Transverse colon (tissue), 4 donors: ENCODE measurements at regions not wholly inside any gene's neighbourhood (a gene's known extent, or its start where the extent isn't known, plus 50 kb on each side); places are given as distances from the start of the nearest gene placed in this dataset.

Source experiments
- DNase-seq: peaks from one replicate; pipeline ENCODE4 v3.0.0-alpha.2; 2019
- H3K27ac ChIP-seq, 4 donors: fragments of 200-600 bp; sonication (generic); 2 replicates each; pipeline ENCODE4 v1.5.1; 2016 to 2018; ENCODE audit warnings: inconsistent platforms in 4 of 4
- H3K27me3 ChIP-seq: fragments of 200-600 bp; sonication (generic); 2 replicates; pipeline ENCODE4 v1.5.1; 2017; ENCODE audit warnings: inconsistent platforms
- H3K36me3 ChIP-seq, 4 donors: fragments of 200-600 bp; sonication (generic); 2 replicates each; pipeline ENCODE4 v1.5.1; 2017 to 2019; ENCODE audit warnings: inconsistent platforms in 4 of 4
- H3K4me1 ChIP-seq, 4 donors: fragments of 200-600 bp; sonication (generic); 2 replicates each; pipeline ENCODE4 v1.5.1; 2017 to 2020; ENCODE audit warnings: inconsistent platforms in 4 of 4
- H3K4me3 ChIP-seq, 4 donors: fragments of 200-600 bp; sonication (generic); 1 replicate in 1 of 4; 2 replicates in 3 of 4; pipeline versions ENCODE4 v1.5.1 to v1.6.1; 2017 to 2019; ENCODE audit warnings: inconsistent platforms in 4 of 4
- H3K9me3 ChIP-seq, 2 donors: fragments of 200-600 bp; sonication (generic); 2 replicates each; pipeline ENCODE4 v1.5.1; 2017 to 2019; ENCODE audit warnings: inconsistent platforms in 2 of 2
- CTCF ChIP-seq, 5 experiments: fragments of 200-600 bp in 3 of 5; fragments of 450-650 bp in 2 of 5; sonication (generic) in 3 of 5; IDR thresholded peaks; 1 replicate in 2 of 5; 2 replicates in 3 of 5; pipeline ENCODE4 v1.5.1; 2016 to 2017; ENCODE audit warnings: antibody characterized with exemption in 5 of 5, inconsistent platforms in 3 of 5, mild to moderate bottlenecking in 2 of 5, moderate library complexity in 1 of 5
- EP300 ChIP-seq: sonication (generic); formaldehyde crosslinking; IDR thresholded peaks from one replicate; pipeline ENCODE4 v1.6.1; 2017; ENCODE audit warnings: antibody characterized with exemption, low read depth
- POLR2A ChIP-seq: fragments of 450-650 bp; IDR thresholded peaks from one replicate; pipeline ENCODE4 v1.6.1; 2016; ENCODE audit warnings: antibody characterized with exemption, mild to moderate bottlenecking, moderate library complexity
- POLR2AphosphoS5 ChIP-seq, 3 donors: sonication (generic); formaldehyde crosslinking; IDR thresholded peaks; one replicate each; pipeline ENCODE4 v1.6.1; 2016; ENCODE audit warnings: antibody characterized with exemption in 3 of 3
- WGBS, 2 donors: methylation state at CpG; one replicate each; pipeline ENCODE4 v1.1.5; 2018; ENCODE audit warnings: low coverage in 1 of 2; 5-methylcytosine and 5-hydroxymethylcytosine counted together
- in situ Hi-C, 4 donors: fragments of 200-750 bp; cut with MboI; loops; one replicate each; pipeline versions ENCODE4 v1.15.0 to v1.15.1; 2017; ENCODE audit warnings: low sequenced_read_pairs in 3 of 4, low pct_ligation_motif_present in 1 of 4, low pct_unique_long_range_greater_than_20kb in 1 of 4
- intact Hi-C: fragments of 100-400 bp; cut with DNase I; formaldehyde crosslinking; loops from one replicate; pipeline ENCODE4 v1.15.1; 2023; ENCODE audit warnings: low total_unique reads

GRCh38 chr1:60402816-60403215 lies 329.2 kb upstream of the C1orf87 start:
- no peaks in the 10 kb centered on the region for H3K36me3 ChIP-seq
- intact Hi-C loops = no loop called here
- TF ChIP-seq CTCF (IDR thresholded peaks at IDR 0.05) = no peak
- no peak for TF ChIP-seq POLR2AphosphoS5 (IDR thresholded peaks at IDR 0.05)
- TF ChIP-seq EP300 = no peak
- TF ChIP-seq POLR2A = no peak
- no peak overlapping the region for H3K4me3 ChIP-seq
- no peak overlapping the region for H3K27ac ChIP-seq
- DNase-seq = no peak
- no peaks in the 10 kb centered on the region for H3K27me3 ChIP-seq
- 35 to 63% methylated on average over 2 to 4 of the region's 4 CpGs for whole genome bisulfite sequencing, 2 donors
- no peaks in the 10 kb centered on the region for H3K4me1 ChIP-seq
- in situ Hi-C loops = no loop called here
- H3K9me3 ChIP-seq = no peaks in the 10 kb centered on the region

GRCh38 chr1:60402216-60402615 lies 328.6 kb upstream of the C1orf87 start:
- no peaks in the 10 kb centered on the region for H3K27me3 ChIP-seq
- no peak overlapping the region for H3K27ac ChIP-seq
- TF ChIP-seq POLR2AphosphoS5 (IDR thresholded peaks at IDR 0.05) (no peak), POLR2A (no peak), EP300 (no peak), CTCF (IDR thresholded peaks at IDR 0.05) (no peak)
- intact Hi-C loops = no loop called here
- H3K4me1 ChIP-seq = no peaks in the 10 kb centered on the region
- in situ Hi-C loops = no loop called here
- 93% methylated on average over 3 of the region's 3 CpGs; no CpG with 5 or more reads in 1 of the 2 donors for WGBS, 2 donors
- no peaks in the 10 kb centered on the region for H3K36me3 ChIP-seq
- no peak overlapping the region for H3K4me3 ChIP-seq
- DNase-seq = no peak
- H3K9me3 ChIP-seq = no peaks in the 10 kb centered on the region

- intact Hi-C loops = no loop called here
- H3K27ac ChIP-seq = no peak overlapping the region
- no peak overlapping the region for H3K4me3 ChIP-seq
- WGBS, 2 donors = 63 to 67% methylated on average over 3 of the region's 3 CpGs
- in situ Hi-C loops = no loop called here
- H3K27me3 ChIP-seq = no peaks in the 10 kb centered on the region
- H3K9me3 ChIP-seq = no peaks in the 10 kb centered on the region
- TF ChIP-seq EP300 = no peak
- TF ChIP-seq POLR2AphosphoS5 (IDR thresholded peaks at IDR 0.05) = no peak
- no peak for TF ChIP-seq POLR2A
- TF ChIP-seq CTCF (IDR thresholded peaks at IDR 0.05) = no peak
- no peak for DNase-seq
- no peaks in the 10 kb centered on the region for H3K4me1 ChIP-seq
- H3K36me3 ChIP-seq = no peaks in the 10 kb centered on the region
These were observed 320.9 kb upstream of the C1orf87 start for GRCh38 chr1:60394436-60394835.

- Histone ChIP-seq H3K4me3 (no peak overlapping the region), H3K27me3 (no peaks in the 10 kb centered on the region), H3K9me3 (no peaks in the 10 kb centered on the region), H3K36me3 (no peaks in the 10 kb centered on the region), H3K27ac (no peak overlapping the region), H3K4me1 (no peaks in the 10 kb centered on the region)
- intact Hi-C loops = no loop called here
- in situ Hi-C loops = no loop called here
- 72 to 78% methylated on average over 3 of the region's 3 CpGs for WGBS, 2 donors
- no peak for DNase-seq
- no peak for TF ChIP-seq POLR2A
- no peak for TF ChIP-seq EP300
- TF ChIP-seq POLR2AphosphoS5 (IDR thresholded peaks at IDR 0.05) = no peak
- TF ChIP-seq CTCF (IDR thresholded peaks at IDR 0.05) = no peak
These were observed 317.2 kb upstream of the C1orf87 start for GRCh38 chr1:60390593-60391282.
